Endothelial cell of umbilical vein (primary cell): ENCODE measurements at regions not wholly inside any gene's neighbourhood (a gene's known extent, or its start where the extent isn't known, plus 50 kb on each side); places are given as distances from the start of the nearest gene placed in this dataset.

Source experiments
- BruUV-seq: library from RNA; stranded (reverse); fragments of 400-500 nt; replicated peaks from 2 replicates; lab custom pipeline; 2021; lab: Mats Ljungman, UMichigan
- CTCF ChIA-PET: fragments of 300-600, 350-600 bp; sonication (Branson Sonifier 250); formaldehyde crosslinking; loops from one replicate; lab custom pipeline; 2021; ENCODE audit warnings: antibody characterized with exemption, inconsistent platforms; lab: Charles Lee
- POLR2A ChIA-PET: fragments of 300-600, 350-600 bp; sonication (Branson Sonifier 250); formaldehyde crosslinking; loops from one replicate; lab custom pipeline; 2021; ENCODE audit warnings: antibody characterized with exemption, inconsistent platforms; lab: Charles Lee
- DNase-seq: peaks from one replicate; pipeline ENCODE4 v3.0.0-alpha.2; 2011; ENCODE audit warnings: low read depth, low spot score
- FAIRE-seq: peaks from 2 replicates; lab custom pipeline; 2011; peaks lifted over from hg19 to GRCh38; lab: Jason Lieb, UNC
- H2AFZ ChIP-seq: 2 replicates; pipeline ENCODE4 v1.6.0; 2012; ENCODE audit warnings: low read depth, low read length, control low read depth, inconsistent platforms
- H3K27ac ChIP-seq: 2 replicates; pipeline ENCODE4 v1.5.1; 2011; ENCODE audit warnings: low read depth, mild to moderate bottlenecking, control low read depth, low read length, moderate library complexity; ENCODE audit not compliant: insufficient read depth
- H3K27me3 ChIP-seq, 2 experiments: 2 replicates each; pipeline versions ENCODE4 v1.6.0 to v1.6.1; 2011; ENCODE audit warnings: low read length in 2 of 2, mixed read lengths in 1 of 2; ENCODE audit not compliant: control insufficient read depth in 2 of 2, insufficient read depth in 2 of 2
- H3K36me3 ChIP-seq, 2 experiments: 2 replicates in 1 of 2; 3 replicates in 1 of 2; pipeline ENCODE4 v1.5.1; 2011; ENCODE audit warnings: low read length in 2 of 2, mild to moderate bottlenecking in 1 of 2, moderate library complexity in 1 of 2; ENCODE audit not compliant: control insufficient read depth in 2 of 2, insufficient read depth in 2 of 2; ENCODE audit errors: extremely low read depth in 1 of 2
- H3K4me1 ChIP-seq: 3 replicates; pipeline ENCODE4 v1.5.1; 2011; ENCODE audit warnings: mild to moderate bottlenecking, low read length; ENCODE audit not compliant: control insufficient read depth, insufficient read depth; ENCODE audit errors: extremely low read depth
- H3K4me2 ChIP-seq: 2 replicates; pipeline ENCODE4 v1.6.1; 2011; ENCODE audit warnings: low read length, control low read depth, mixed read lengths; ENCODE audit not compliant: insufficient read depth
- H3K4me3 ChIP-seq, 3 experiments: fragments of 200-600 bp in 1 of 3; sonication (generic), shearing (Covaris generic) in 1 of 3; replicated peaks in 1 of 3; 2 replicates each; pipeline ENCODE4 v1.5.1; 2011 to 2016; ENCODE audit warnings: control low read depth in 3 of 3, low read length in 3 of 3, mild to moderate bottlenecking in 2 of 3, inconsistent platforms in 1 of 3, low read depth in 1 of 3, moderate library complexity in 1 of 3; ENCODE audit not compliant: insufficient read depth in 1 of 3
- H3K79me2 ChIP-seq: 2 replicates; pipeline ENCODE4 v1.6.0; 2012; ENCODE audit warnings: low read length, inconsistent platforms; ENCODE audit not compliant: control insufficient read depth, insufficient read depth
- H3K9ac ChIP-seq: replicated peaks from 2 replicates; pipeline ENCODE3; 2011; ENCODE audit warnings: low read length, control low read depth; ENCODE audit not compliant: insufficient read depth; ENCODE audit errors: extremely low read depth
- H3K9me1 ChIP-seq: replicated peaks from 3 replicates; pipeline ENCODE4 v1.6.0; 2011; ENCODE audit warnings: mild to moderate bottlenecking, low read length; ENCODE audit not compliant: control insufficient read depth, insufficient read depth; ENCODE audit errors: extremely low read depth
- H3K9me3 ChIP-seq: replicated peaks from 2 replicates; pipeline ENCODE4 v1.5.1; 2012; ENCODE audit warnings: low read length, inconsistent platforms; ENCODE audit not compliant: control insufficient read depth, insufficient read depth
- H4K20me1 ChIP-seq: replicated peaks from 2 replicates; pipeline ENCODE3; 2011; ENCODE audit warnings: mild to moderate bottlenecking, low read length; ENCODE audit not compliant: control insufficient read depth, insufficient read depth; ENCODE audit errors: extremely low read depth
- EZH2 ChIP-seq: IDR thresholded peaks from 2 replicates; pipeline ENCODE4 v1.6.1; 2012; ENCODE audit warnings: borderline replicate concordance, low read depth, mild to moderate bottlenecking, moderate library complexity, low read length, inconsistent platforms; ENCODE audit not compliant: severe bottlenecking
- FOS ChIP-seq: IDR thresholded peaks from 2 replicates; pipeline ENCODE4 v1.6.1; 2011; ENCODE audit warnings: mild to moderate bottlenecking, low read length, moderate library complexity, borderline replicate concordance; ENCODE audit not compliant: insufficient read depth
- GATA2 ChIP-seq: IDR thresholded peaks from 2 replicates; pipeline ENCODE4 v1.7.0; 2011; ENCODE audit warnings: low read depth, mild to moderate bottlenecking, moderate library complexity, mixed read lengths, low read length; ENCODE audit not compliant: insufficient read length, insufficient read depth
- JUN ChIP-seq: IDR thresholded peaks from 2 replicates; pipeline ENCODE4 v1.6.1; 2011; ENCODE audit warnings: borderline replicate concordance, low read depth; ENCODE audit not compliant: insufficient read length, insufficient read depth
- MYC ChIP-seq: IDR thresholded peaks from one replicate; pipeline ENCODE4 v1.6.1; 2011; ENCODE audit warnings: mild to moderate bottlenecking, low read depth, low read length
- POLR2A ChIP-seq: IDR thresholded peaks from 2 replicates; pipeline ENCODE4 v1.6.1; 2012; ENCODE audit warnings: low read depth, mild to moderate bottlenecking, control low read depth, low read length
- POLR2AphosphoS5 ChIP-seq: IDR thresholded peaks from 2 replicates; pipeline ENCODE4 v1.6.1; 2012; ENCODE audit warnings: low read depth, mild to moderate bottlenecking, control low read depth, low read length, moderate library complexity; ENCODE audit not compliant: insufficient read depth
- dilution Hi-C: fragments of 300-500 bp; cut with MboI; formaldehyde crosslinking; loops from one replicate; pipeline ENCODE4 v1.15.0; 2019; ENCODE audit warnings: low sequenced_read_pairs; ENCODE audit not compliant: extremely low pct_ligation_motif_present
- intact Hi-C: fragments of 100-400 bp; cut with micrococcal nuclease; formaldehyde crosslinking; loops from one replicate; pipeline ENCODE4 v1.10.0; 2022
- TF ChIP-seq, protein P1 (sequence below): IDR thresholded peaks from 2 replicates; pipeline ENCODE4 v1.6.1; 2011; ENCODE audit not compliant: insufficient read depth, insufficient read length
- TF ChIP-seq, protein P2 (sequence below), 2 donors: IDR thresholded peaks; 1 replicate in 1 of 2; 2 replicates in 1 of 2; pipeline ENCODE4 v1.5.1; 2011; ENCODE audit warnings: low read length in 2 of 2, mild to moderate bottlenecking in 2 of 2, moderate library complexity in 2 of 2, control low read depth in 1 of 2, inconsistent platforms in 1 of 2, low read depth in 1 of 2; ENCODE audit not compliant: insufficient read depth in 1 of 2; ENCODE audit errors: extremely low read depth in 1 of 2

DNA sequence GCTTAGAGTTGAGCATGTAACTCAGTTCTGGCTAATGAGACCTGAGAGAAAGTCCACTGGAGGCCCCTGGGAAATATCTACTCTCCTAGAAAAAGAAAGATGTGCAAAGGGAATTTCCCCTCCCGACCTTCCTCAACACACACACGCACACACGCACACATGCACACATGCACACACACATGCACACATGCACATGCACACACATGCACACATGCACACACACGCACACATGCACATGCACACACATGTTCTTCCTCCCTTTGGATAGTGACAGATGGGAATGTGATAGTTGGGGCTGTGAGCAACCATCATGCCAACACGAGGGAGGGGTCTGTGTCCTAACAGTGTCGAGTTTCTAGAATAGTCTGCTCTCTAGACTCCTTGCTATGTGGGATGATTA is 148.2 kb upstream of the EGFLAM start:
- no peak overlapping the region for H2AFZ ChIP-seq
- H3K79me2 ChIP-seq: no peaks in the 10 kb centered on the region
- no peaks in the 10 kb centered on the region for H3K9me3 ChIP-seq
- H3K9ac ChIP-seq: no peak overlapping the region
- FAIRE-seq (no peak), DNase-seq (no peak)
- dilution Hi-C loops: no loop called here
- H3K4me2 ChIP-seq: no peak overlapping the region
- H4K20me1 ChIP-seq: no peaks in the 10 kb centered on the region
- H3K4me1 ChIP-seq: no peaks in the 10 kb centered on the region
- no peak overlapping the region for H3K27ac ChIP-seq
- ChIA-PET CTCF (no interaction called here), POLR2A (no interaction called here)
- BruUV-seq: no TSS peak
- no peaks in the 10 kb centered on the region for H3K36me3 ChIP-seq
- intact Hi-C loops: no loop called here
- no peaks in the 10 kb centered on the region for H3K9me1 ChIP-seq
- H3K4me3 ChIP-seq: no peak overlapping the region
- TF ChIP-seq FOS: no peak
- TF ChIP-seq, protein P1, sequence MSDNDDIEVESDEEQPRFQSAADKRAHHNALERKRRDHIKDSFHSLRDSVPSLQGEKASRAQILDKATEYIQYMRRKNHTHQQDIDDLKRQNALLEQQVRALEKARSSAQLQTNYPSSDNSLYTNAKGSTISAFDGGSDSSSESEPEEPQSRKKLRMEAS: peak; percentile 5
- no peaks in the 10 kb centered on the region for H3K27me3 ChIP-seq

DNA sequence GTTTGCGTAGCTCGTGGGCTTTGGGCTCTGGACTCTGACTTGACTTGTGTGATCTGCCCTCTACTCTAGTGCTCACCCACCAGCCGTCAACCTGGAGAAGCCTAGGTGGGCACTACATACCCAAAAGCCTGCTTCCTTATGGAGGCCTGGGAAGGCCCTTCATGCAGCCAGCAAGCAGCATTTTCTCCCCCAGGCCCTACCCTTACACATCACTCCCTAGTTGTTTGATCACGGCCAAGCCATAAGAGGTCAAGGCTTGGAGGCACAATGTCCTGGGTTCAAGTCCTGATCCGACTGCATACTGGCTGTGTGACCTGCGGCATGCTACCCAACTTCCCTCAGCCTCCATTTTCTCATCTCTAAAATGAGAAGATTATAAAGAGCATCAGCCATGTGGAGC is 151.3 kb upstream of the EGFLAM start:
- DNase-seq (no peak), FAIRE-seq (no peak)
- Histone ChIP-seq H3K9me1 (no peaks in the 10 kb centered on the region), H2AFZ (no peak overlapping the region), H3K79me2 (no peaks in the 10 kb centered on the region), H3K9ac (no peak overlapping the region), H3K4me3 (no peak overlapping the region), H3K27me3 (no peaks in the 10 kb centered on the region), H4K20me1 (no peaks in the 10 kb centered on the region), H3K9me3 (no peaks in the 10 kb centered on the region), H3K27ac (no peak overlapping the region), H3K4me1 (no peaks in the 10 kb centered on the region), H3K4me2 (no peak overlapping the region), H3K36me3 (no peaks in the 10 kb centered on the region)
- POLR2A ChIA-PET: no interaction called here
- CTCF ChIA-PET: interaction anchor here (1.3 kb wide), 1 partner anchor 12 kb away, joined by 3 read pairs; no protein-coding TSS in a partner anchor
- TF ChIP-seq, protein P2, sequence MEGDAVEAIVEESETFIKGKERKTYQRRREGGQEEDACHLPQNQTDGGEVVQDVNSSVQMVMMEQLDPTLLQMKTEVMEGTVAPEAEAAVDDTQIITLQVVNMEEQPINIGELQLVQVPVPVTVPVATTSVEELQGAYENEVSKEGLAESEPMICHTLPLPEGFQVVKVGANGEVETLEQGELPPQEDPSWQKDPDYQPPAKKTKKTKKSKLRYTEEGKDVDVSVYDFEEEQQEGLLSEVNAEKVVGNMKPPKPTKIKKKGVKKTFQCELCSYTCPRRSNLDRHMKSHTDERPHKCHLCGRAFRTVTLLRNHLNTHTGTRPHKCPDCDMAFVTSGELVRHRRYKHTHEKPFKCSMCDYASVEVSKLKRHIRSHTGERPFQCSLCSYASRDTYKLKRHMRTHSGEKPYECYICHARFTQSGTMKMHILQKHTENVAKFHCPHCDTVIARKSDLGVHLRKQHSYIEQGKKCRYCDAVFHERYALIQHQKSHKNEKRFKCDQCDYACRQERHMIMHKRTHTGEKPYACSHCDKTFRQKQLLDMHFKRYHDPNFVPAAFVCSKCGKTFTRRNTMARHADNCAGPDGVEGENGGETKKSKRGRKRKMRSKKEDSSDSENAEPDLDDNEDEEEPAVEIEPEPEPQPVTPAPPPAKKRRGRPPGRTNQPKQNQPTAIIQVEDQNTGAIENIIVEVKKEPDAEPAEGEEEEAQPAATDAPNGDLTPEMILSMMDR (IDR thresholded peaks at IDR 0.05; ENCODE audit: extremely low read depth in 1 of 2, insufficient read depth in 1 of 2, low read depth in 1 of 2, low read length in 2 of 2): no peak
- TF ChIP-seq MYC: no peak
- no peak for TF ChIP-seq GATA2
- no peak for TF ChIP-seq POLR2AphosphoS5
- no peak for TF ChIP-seq POLR2A
- TF ChIP-seq, protein P1: no peak
- TF ChIP-seq EZH2: no peak
- TF ChIP-seq JUN: no peak
- TF ChIP-seq FOS: no peak
- dilution Hi-C loops (no loop called here), intact Hi-C loops (no loop called here)
- no TSS peak for BruUV-seq
